Nucleus accumbens (tissue), 56 donors: ENCODE measurements at regions not wholly inside any gene's neighbourhood (a gene's known extent, or its start where the extent isn't known, plus 50 kb on each side); places are given as distances from the start of the nearest gene placed in this dataset.

Source experiments
- DNase-seq, 56 donors: peaks; one replicate each; lab custom pipeline; 2025; lab: John Stamatoyannopoulos, UW

DNA sequence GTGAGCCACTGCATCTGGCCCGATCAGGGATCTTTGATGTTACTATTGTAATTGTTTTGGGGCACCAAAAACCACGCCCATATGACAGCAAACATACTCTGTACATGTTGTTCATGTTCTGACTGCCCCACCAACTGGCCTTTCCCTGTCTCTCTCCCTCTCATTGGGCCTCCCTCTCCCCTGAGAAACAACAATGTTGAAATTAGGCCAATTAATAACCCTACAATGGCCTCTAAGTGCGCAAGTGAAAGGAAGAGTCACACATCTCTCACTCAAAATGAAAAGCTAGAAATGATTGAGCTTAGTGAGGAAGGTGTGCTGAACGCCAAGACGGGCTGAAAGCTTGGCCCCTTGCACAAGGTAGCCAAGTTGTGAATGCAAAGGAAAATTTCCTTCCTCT lies 50.3 kb upstream of the SDK1 start:
- DNase-seq, result no peak
